Loucy (cell line): ENCODE measurements at regions not wholly inside any gene's neighbourhood (a gene's known extent, or its start where the extent isn't known, plus 50 kb on each side); places are given as distances from the start of the nearest gene placed in this dataset.
"Not testable (repeated sequence)": the region's sequence is repeated elsewhere in the genome, so short reads cannot be mapped to it uniquely, and the experiment has no call there.

Experiments used
- H2AFZ ChIP-seq: fragments of 200-600 bp; sonication (generic); 2 replicates; pipeline ENCODE4 v1.6.0; 2016; ENCODE audit warnings: antibody characterized with exemption, mild to moderate bottlenecking, low read length, moderate library complexity
- H3F3A ChIP-seq: fragments of 200-600 bp; 2 replicates; pipeline ENCODE4 v1.6.0; 2016; ENCODE audit warnings: antibody characterized with exemption, low read depth, mild to moderate bottlenecking
- H3K27me3 ChIP-seq: fragments of 200-600 bp; sonication (generic); 2 replicates; pipeline ENCODE4 v1.6.1; 2014; ENCODE audit warnings: low read length, mild to moderate bottlenecking; ENCODE audit not compliant: insufficient read depth, poor library complexity, severe bottlenecking
- H3K36me3 ChIP-seq: fragments of 200-600 bp; sonication (generic); 2 replicates; pipeline ENCODE4 v1.6.1; 2016; ENCODE audit warnings: low read length; ENCODE audit not compliant: insufficient read depth
- H3K4me1 ChIP-seq: fragments of 200-600 bp; sonication (generic); 2 replicates; pipeline ENCODE4 v1.5.1; 2014; ENCODE audit warnings: low read length, mild to moderate bottlenecking; ENCODE audit not compliant: insufficient read depth, poor library complexity, severe bottlenecking
- H3K4me2 ChIP-seq: fragments of 200-600 bp; sonication (generic); 2 replicates; pipeline ENCODE4 v1.6.0; 2014; ENCODE audit warnings: antibody characterized with exemption, low read length, low read depth, mild to moderate bottlenecking; ENCODE audit not compliant: poor library complexity, severe bottlenecking
- H3K4me3 ChIP-seq: fragments of 200-600 bp; sonication (generic); 2 replicates; pipeline ENCODE4 v1.5.1; 2014; ENCODE audit warnings: low read length, mild to moderate bottlenecking, mixed read lengths; ENCODE audit not compliant: poor library complexity, severe bottlenecking
- H3K79me2 ChIP-seq: fragments of 200-600 bp; sonication (generic); 2 replicates; pipeline ENCODE4 v1.6.1; 2014; ENCODE audit warnings: low read length; ENCODE audit not compliant: insufficient read depth
- H3K9ac ChIP-seq: fragments of 200-600 bp; sonication (generic); 2 replicates; pipeline ENCODE4 v1.6.0; 2014; ENCODE audit warnings: mild to moderate bottlenecking, low read depth, low read length, moderate library complexity; ENCODE audit not compliant: poor library complexity, severe bottlenecking
- H3K9me2 ChIP-seq: fragments of 200-600 bp; sonication (generic); replicated peaks from 2 replicates; pipeline ENCODE4 v1.6.1; 2016; ENCODE audit warnings: low read depth, low read length, mixed read lengths
- H3K9me3 ChIP-seq: fragments of 200-600 bp; sonication (generic); 2 replicates; pipeline ENCODE4 v1.6.1; 2014; ENCODE audit warnings: mild to moderate bottlenecking, antibody characterized with exemption, low read length, low read depth; ENCODE audit not compliant: insufficient read depth
- H4K20me1 ChIP-seq: fragments of 200-600 bp; sonication (generic); 2 replicates; pipeline ENCODE4 v1.6.0; 2014; ENCODE audit warnings: antibody characterized with exemption, low read length, mild to moderate bottlenecking; ENCODE audit not compliant: insufficient read depth, poor library complexity, severe bottlenecking
- CTCF ChIP-seq: fragments of 200-600 bp; sonication (generic); conservative IDR thresholded peaks from 2 replicates; pipeline ENCODE4 v1.5.1; 2014; ENCODE audit warnings: mild to moderate bottlenecking, antibody characterized with exemption, low read length
- EZH2phosphoT487 ChIP-seq: fragments of 200-600 bp; IDR thresholded peaks from 2 replicates; pipeline ENCODE4 v1.6.1; 2018; ENCODE audit warnings: antibody characterized with exemption, mild to moderate bottlenecking, moderate library complexity, borderline replicate concordance

GRCh38 chr3:65144791-65145351 lies 457.1 kb upstream of the ADAMTS9 start:
- Histone ChIP-seq H4K20me1 (no peaks in the 10 kb centered on the region), H3K79me2 (no peaks in the 10 kb centered on the region), H3K4me1 (no peaks in the 10 kb centered on the region), H3K9me3 (no peaks in the 10 kb centered on the region), H3K36me3 (no peaks in the 10 kb centered on the region), H3K27me3 (no peaks in the 10 kb centered on the region), H3K9me2 (no peaks in the 10 kb centered on the region), H3K4me3 (no peak overlapping the region), H3K4me2 (no peak overlapping the region), H3F3A (no peaks in the 10 kb centered on the region), H3K9ac (no peak overlapping the region), H2AFZ (no peak overlapping the region)
- TF ChIP-seq CTCF = no peak
- TF ChIP-seq EZH2phosphoT487 = no peak

GRCh38 chr3:65142456-65142855 lies 454.7 kb upstream of the ADAMTS9 start:
- no peaks in the 10 kb centered on the region for H3K9me2 ChIP-seq
- H3K36me3 ChIP-seq = no peaks in the 10 kb centered on the region
- TF ChIP-seq EZH2phosphoT487 = no peak
- TF ChIP-seq CTCF = no peak
- no peak overlapping the region for H2AFZ ChIP-seq
- no peak overlapping the region for H3K4me3 ChIP-seq
- H3K27me3 ChIP-seq = no peaks in the 10 kb centered on the region
- H3K9ac ChIP-seq = no peak overlapping the region
- H3K9me3 ChIP-seq = peaks cover 3% of the 10 kb centered on the region; the same call in 1 of the 2 replicates
- no peaks in the 10 kb centered on the region for H3K4me1 ChIP-seq
- no peaks in the 10 kb centered on the region for H3K79me2 ChIP-seq
- H3F3A ChIP-seq = no peaks in the 10 kb centered on the region
- no peaks in the 10 kb centered on the region for H4K20me1 ChIP-seq
- no peak overlapping the region for H3K4me2 ChIP-seq

- H3K27me3 ChIP-seq = no peaks in the 10 kb centered on the region
- peaks cover 3% of the 10 kb centered on the region; the same call in 1 of the 2 replicates for H3K9me3 ChIP-seq
- H4K20me1 ChIP-seq = no peaks in the 10 kb centered on the region
- no peaks in the 10 kb centered on the region for H3K79me2 ChIP-seq
- H3K4me1 ChIP-seq = no peaks in the 10 kb centered on the region
- H3K9me2 ChIP-seq = no peaks in the 10 kb centered on the region
- no peak overlapping the region for H3K4me3 ChIP-seq
- no peak overlapping the region for H2AFZ ChIP-seq
- no peak overlapping the region for H3K9ac ChIP-seq
- H3K4me2 ChIP-seq = no peak overlapping the region
- H3F3A ChIP-seq = no peaks in the 10 kb centered on the region
- TF ChIP-seq EZH2phosphoT487 = no peak
- TF ChIP-seq CTCF = no peak
- H3K36me3 ChIP-seq = no peaks in the 10 kb centered on the region
These were observed 450.8 kb upstream of the ADAMTS9 start for GRCh38 chr3:65138556-65138955.

- H3K4me2 ChIP-seq, H3K79me2 ChIP-seq: not testable (repeated sequence)
These were observed 446.0 kb upstream of the ADAMTS9 start for GRCh38 chr3:65133752-65134151.

More at GRCh38 chr3:65133752-65134151, 446.0 kb upstream of the ADAMTS9 start:
- not testable (repeated sequence) for H2AFZ ChIP-seq, H3K9me2 ChIP-seq, H3K9ac ChIP-seq, H4K20me1 ChIP-seq, H3K9me3 ChIP-seq, H3K4me1 ChIP-seq, H3K36me3 ChIP-seq, H3F3A ChIP-seq, H3K27me3 ChIP-seq, H3K4me3 ChIP-seq
